GM19035 (cell line): ENCODE measurements at regions not wholly inside any gene's neighbourhood (a gene's known extent, or its start where the extent isn't known, plus 50 kb on each side); places are given as distances from the start of the nearest gene placed in this dataset.
"Not testable (repeated sequence)": the region's sequence is repeated elsewhere in the genome, so short reads cannot be mapped to it uniquely, and the experiment has no call there.

Experiments used
- ATAC-seq: cut with Tn5 transposase; IDR thresholded peaks from one replicate; pipeline ENCODE4 v1.9.1; 2021; ENCODE audit not compliant: unreplicated experiment

- no peak for ATAC-seq
Measured at GRCh38 chr13:59368693-59369092, 795.0 kb downstream of the DIAPH3 start.

GRCh38 chr13:59371229-59371628, 792.5 kb downstream of the DIAPH3 start:
- ATAC-seq, result no peak

DNA sequence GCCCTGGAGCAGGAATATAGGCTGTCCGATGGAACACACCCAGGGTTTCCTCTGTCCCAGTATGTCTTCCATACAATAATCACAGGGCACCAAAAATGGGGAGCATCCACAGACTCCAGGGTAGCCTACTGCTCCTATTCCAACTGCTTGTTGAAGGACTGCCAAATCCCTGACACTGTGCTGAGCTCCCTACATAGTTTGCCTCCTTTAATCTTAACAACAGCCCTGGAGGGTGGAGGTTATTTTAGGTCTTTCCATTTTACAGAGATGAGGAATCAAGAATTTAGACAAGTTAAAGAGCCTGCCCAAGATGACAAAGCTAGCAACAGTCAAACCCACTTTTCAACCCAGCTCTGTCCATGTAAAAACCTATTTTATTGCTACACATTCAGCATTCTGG, 790.4 kb downstream of the DIAPH3 start:
- ATAC-seq, result no peak

GRCh38 chr13:59374691-59375090, 789.0 kb downstream of the DIAPH3 start:
- ATAC-seq, result no peak

DNA sequence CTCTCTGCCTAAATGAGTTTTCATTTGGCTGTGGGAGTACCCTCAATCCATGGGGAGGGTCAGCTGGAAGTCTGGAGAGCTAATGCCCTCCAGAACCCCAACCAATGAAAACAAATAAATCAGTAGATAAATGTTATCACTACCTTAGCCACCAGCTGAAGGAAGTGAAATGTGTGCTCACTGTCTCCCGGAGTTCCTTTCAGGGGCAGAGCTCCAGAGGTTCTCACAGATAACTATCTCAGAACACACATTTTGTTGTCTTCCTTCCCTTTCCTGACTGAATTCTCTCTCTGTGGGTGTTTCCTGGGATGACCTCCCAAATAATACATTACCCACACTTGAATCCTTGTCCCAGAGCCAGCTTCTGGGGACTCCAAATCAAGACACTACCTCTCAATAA, 779.6 kb downstream of the DIAPH3 start:
- ATAC-seq, result no peak

- ATAC-seq, result peak; percentile 100
Measured at GRCh38 chr13:59391696-59392095, 772.0 kb downstream of the DIAPH3 start.

- no peak for ATAC-seq
Measured at GRCh38 chr13:59392328-59392727, 771.4 kb downstream of the DIAPH3 start.

DNA sequence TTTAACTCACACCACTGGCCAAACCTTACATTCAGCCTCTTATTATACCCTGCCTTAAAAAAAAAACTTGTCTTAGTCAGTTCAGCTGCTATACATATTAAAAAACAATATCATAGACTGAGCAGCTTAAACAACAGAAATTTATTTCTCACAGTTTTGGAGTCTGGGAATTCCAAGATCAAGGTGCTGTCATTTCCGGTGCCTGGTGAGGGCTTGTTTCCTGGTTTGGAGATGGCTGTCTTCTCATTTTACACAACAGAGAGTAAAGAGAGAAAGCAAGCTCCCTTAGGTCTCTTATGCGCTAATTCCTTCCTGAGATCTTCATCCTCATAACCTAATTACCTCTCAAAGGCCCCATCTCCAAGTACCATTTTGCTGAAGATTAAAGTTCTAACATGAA, 769.2 kb downstream of the DIAPH3 start:
- no peak for ATAC-seq

- no peak for ATAC-seq
Measured at GRCh38 chr13:59398127-59398526, 765.6 kb downstream of the DIAPH3 start.

DNA sequence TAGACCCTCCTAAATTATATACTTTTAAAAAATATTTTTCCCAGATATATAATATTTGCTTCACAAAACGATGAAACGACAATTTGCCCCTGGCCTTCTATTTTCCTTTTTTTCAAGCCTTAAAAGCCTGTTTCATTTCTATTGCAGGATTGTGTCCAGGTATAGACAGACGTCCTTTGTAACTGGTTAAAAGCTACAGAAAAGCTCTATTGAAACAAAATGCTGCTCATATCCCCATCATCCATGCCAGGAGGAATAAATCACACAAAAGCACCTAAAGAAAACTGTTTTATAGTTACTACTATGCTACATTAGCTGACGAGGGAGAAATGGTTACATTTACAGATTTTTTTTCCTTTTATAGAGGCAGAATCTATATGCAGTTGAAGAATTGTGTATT, 765.1 kb downstream of the DIAPH3 start:
- no peak for ATAC-seq

- no peak for ATAC-seq
Measured at GRCh38 chr13:59399513-59399912, 764.2 kb downstream of the DIAPH3 start.

- no peak for ATAC-seq
Measured at GRCh38 chr13:59404331-59404730, 759.4 kb downstream of the DIAPH3 start.

DNA sequence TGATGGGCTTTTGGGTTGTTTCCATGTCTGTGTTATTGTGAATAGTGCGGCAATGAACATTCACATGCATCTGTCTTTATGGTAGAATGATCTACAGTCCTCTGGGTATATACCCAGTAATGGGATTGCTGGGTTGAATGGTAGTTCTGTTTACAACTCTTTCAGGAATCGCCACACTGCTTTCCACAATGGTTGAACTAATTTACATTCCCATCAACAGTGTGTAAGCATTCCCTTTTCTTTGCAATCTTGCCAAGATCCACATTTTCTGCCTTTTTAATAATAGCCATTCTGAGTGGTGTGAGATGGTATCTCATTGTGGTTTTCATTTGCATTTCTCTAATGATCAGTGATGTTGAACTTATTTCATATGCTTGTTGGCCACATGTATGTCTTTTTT, 756.5 kb downstream of the DIAPH3 start:
- ATAC-seq, result not testable (repeated sequence)

DNA sequence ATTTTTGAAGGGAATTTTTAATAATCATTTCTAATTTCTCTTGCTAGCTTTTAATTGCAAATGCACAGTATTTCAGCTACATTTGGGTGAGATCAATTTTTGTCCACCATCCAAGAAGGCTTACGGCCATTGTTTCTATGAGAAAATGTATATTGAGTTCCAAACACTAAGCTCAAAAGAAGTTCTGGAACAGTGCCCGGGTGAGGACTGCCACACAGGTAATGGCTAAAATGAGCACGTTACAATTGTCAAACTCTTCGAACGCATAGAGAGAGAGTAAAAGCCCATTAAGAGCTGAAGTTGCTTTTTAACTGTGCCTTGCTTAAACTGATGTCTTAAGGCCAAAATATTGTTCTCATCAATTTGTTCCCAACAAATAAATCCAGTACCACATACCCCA, 755.0 kb downstream of the DIAPH3 start:
- ATAC-seq, result no peak

DNA sequence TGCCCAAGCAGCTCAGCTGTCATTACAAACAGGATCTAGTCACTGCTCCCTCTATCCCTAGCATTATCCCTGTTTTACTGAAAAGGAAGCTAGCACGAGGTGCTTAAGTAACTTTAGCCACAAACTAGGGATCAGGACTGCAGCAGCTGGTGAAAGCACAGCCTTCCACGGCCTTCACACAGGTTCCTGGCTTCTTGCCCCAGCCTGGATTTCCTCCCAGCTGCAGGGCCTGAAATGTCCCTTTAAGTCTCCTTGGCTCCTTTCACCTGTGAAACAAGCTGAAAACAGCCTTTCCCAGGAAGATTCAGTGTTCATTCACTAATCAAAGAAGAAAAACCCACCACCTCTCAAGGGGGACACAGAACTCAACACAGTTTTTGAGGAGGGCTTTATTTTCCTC, 754.5 kb downstream of the DIAPH3 start:
- ATAC-seq, result no peak

DNA sequence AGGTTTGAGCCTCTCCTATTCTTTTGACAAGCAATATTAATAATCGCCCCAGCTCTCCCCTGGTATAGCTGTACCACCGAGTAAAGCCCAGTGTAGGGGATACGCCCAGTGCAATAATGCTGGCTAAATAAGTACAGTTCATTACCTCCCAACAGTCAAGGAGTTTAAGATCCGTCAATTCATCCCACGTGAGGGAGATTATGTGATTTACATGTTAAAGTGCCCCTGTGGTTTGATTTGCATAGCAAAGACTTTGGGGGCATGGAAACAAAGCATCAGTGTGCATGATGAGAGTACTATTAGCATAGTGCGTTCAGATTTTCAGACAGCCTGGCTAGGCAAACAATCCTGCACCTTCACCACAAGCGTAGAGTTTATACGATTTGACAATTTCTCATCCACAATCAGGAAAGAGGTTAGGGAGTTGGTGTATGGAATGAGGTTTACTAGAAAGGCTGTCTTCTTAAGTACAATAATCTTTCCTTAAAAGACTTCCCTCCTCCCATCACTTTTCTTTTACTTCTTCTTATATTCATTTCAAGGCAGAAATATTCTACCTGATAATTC, 754.0 kb downstream of the DIAPH3 start:
- ATAC-seq, result no peak

DNA sequence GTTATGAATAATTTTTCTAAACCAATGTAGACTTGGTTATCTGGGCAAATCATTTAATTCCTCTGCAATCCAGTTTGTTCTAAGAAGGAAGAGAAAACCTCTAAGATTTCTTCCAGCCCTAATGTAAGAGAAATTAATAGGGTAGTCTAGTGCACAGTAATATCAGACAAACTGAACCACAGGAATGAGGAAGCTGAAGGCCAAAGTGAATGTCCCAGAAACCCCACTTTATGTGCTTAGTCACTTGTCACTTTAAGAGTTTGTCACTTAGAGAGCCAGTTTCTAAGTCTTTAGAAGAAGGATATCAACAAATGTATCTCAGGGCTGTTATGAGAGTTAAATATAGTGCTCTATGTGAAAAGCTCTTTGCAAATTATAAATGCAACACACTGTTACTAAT, 750.6 kb downstream of the DIAPH3 start:
- ATAC-seq, result peak; percentile 66

- ATAC-seq, result no peak
Measured at GRCh38 chr13:59414006-59414405, 749.7 kb downstream of the DIAPH3 start.

- ATAC-seq, result no peak
Measured at GRCh38 chr13:59415498-59415897, 748.2 kb downstream of the DIAPH3 start.

- no peak for ATAC-seq
Measured at GRCh38 chr13:59416561-59416960, 747.2 kb downstream of the DIAPH3 start.

GRCh38 chr13:59422646-59423045, 741.1 kb downstream of the DIAPH3 start:
- no peak for ATAC-seq

DNA sequence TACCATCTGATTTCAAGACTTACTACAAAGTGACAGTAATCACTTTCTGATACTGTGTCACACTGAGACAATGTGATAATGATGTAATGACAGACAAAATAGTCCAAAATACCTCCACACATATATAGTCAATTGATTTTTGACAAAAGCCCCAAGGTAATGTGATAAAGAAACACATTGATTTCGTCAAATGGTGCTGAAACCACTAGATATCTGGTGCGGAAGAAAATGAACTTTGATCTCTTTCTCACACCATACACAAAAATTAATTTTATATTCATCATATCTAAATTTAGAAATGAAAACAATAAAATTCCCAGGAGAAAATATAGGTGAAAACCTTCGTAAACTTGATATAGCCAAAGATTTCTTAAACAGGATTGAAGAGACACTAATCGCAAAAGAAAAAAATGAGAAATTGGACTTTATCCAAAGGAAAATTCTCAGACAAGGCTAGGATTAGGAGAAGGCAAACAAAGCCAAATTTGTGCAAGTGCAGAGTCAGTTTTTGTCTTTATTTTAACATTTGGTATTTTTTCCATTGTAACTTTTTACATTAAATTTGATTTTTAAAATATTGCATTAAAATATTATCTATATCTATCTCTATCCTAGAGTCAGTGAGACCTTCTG, 739.9 kb downstream of the DIAPH3 start:
- ATAC-seq, result no peak

DNA sequence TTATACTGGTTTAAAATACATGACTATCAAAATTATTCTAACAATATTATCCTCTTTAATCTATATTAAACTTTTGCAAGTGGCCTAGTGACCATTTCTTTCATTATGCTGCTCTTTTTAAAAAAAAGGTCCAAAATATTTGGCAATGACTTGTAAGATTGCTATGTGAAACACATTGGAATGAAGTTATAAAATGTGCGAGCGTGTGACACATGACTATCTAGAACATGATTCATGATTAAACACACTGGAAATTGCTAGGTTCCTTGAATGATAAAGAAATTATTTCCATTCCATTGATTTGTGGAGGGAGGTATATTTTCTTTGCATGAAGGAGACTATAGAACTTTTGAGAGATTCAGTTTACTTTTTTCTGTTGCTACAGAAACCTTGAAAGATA, 739.1 kb downstream of the DIAPH3 start:
- no peak for ATAC-seq
